SU-DHL-6 (cell line): ENCODE measurements at regions not wholly inside any gene's neighbourhood (a gene's known extent, or its start where the extent isn't known, plus 50 kb on each side); places are given as distances from the start of the nearest gene placed in this dataset.

Source experiments
- H2AFZ ChIP-seq: fragments of 200-600 bp; sonication (generic); 2 replicates; pipeline ENCODE4 v1.6.1; 2014; ENCODE audit warnings: low read depth, mild to moderate bottlenecking, moderate library complexity, mixed read lengths, antibody characterized with exemption, low read length; ENCODE audit not compliant: severe bottlenecking
- H3F3A ChIP-seq: fragments of 200-600 bp; shearing (Covaris generic); 2 replicates; pipeline ENCODE4 v1.6.0; 2016; ENCODE audit warnings: antibody characterized with exemption, mild to moderate bottlenecking; ENCODE audit not compliant: insufficient read depth
- H3K27ac ChIP-seq: fragments of 200-600 bp; sonication (generic); 2 replicates; pipeline ENCODE4 v1.5.1; 2016; ENCODE audit warnings: low read depth, mild to moderate bottlenecking, low read length, moderate library complexity, mixed read lengths
- H3K27me3 ChIP-seq: fragments of 200-600 bp; sonication (generic), shearing (Covaris generic); 2 replicates; pipeline ENCODE4 v1.6.0; 2014; ENCODE audit warnings: mild to moderate bottlenecking, low read length
- H3K36me3 ChIP-seq: fragments of 200-600 bp; sonication (generic); 2 replicates; pipeline ENCODE4 v1.6.1; 2014; ENCODE audit warnings: mild to moderate bottlenecking, low read length, mixed read lengths
- H3K4me2 ChIP-seq: fragments of 300-600, 200-600 bp; shearing (Covaris generic), sonication (generic); 2 replicates; pipeline ENCODE4 v1.6.0; 2014; ENCODE audit warnings: low read length, low read depth, mild to moderate bottlenecking; ENCODE audit not compliant: poor library complexity, severe bottlenecking
- H3K4me3 ChIP-seq: fragments of 200-600 bp; sonication (generic); 2 replicates; pipeline ENCODE4 v1.5.1; 2014; ENCODE audit warnings: antibody characterized with exemption, low read length, mild to moderate bottlenecking, mixed read lengths; ENCODE audit not compliant: insufficient read depth, poor library complexity, severe bottlenecking
- H3K79me2 ChIP-seq: fragments of 200-600 bp; sonication (generic); 2 replicates; pipeline ENCODE4 v1.6.1; 2014; ENCODE audit warnings: mild to moderate bottlenecking, low read length, moderate library complexity; ENCODE audit not compliant: insufficient read depth
- H3K9ac ChIP-seq: fragments of 200-600 bp; sonication (generic); 2 replicates; pipeline ENCODE4 v1.7.0; 2014; ENCODE audit warnings: mild to moderate bottlenecking, low read length
- H3K9me2 ChIP-seq: fragments of 200-600 bp; sonication (generic); replicated peaks from 2 replicates; pipeline ENCODE4 v1.6.1; 2014; ENCODE audit warnings: low read length; ENCODE audit not compliant: insufficient read depth
- H3K9me3 ChIP-seq: fragments of 200-600 bp; sonication (generic); 2 replicates; pipeline ENCODE4 v1.6.1; 2014; ENCODE audit warnings: low read length, mixed read lengths; ENCODE audit not compliant: insufficient read depth
- H4K20me1 ChIP-seq: fragments of 200-600 bp; sonication (generic); 2 replicates; pipeline ENCODE4 v1.6.1; 2014; ENCODE audit warnings: low read depth, mild to moderate bottlenecking, antibody characterized with exemption, low read length, moderate library complexity, mixed read lengths
- CTCF ChIP-seq: fragments of 200-600 bp; sonication (generic); IDR thresholded peaks from one replicate; pipeline ENCODE4 v1.5.1; 2017; ENCODE audit warnings: antibody characterized with exemption, mild to moderate bottlenecking, low read length, moderate library complexity; ENCODE audit not compliant: insufficient read depth, poor library complexity, severe bottlenecking
- EZH2phosphoT487 ChIP-seq: fragments of 200-600 bp; sonication (generic), shearing (Covaris generic); conservative IDR thresholded peaks from 2 replicates; pipeline ENCODE4 v1.6.1; 2018; ENCODE audit warnings: mild to moderate bottlenecking, antibody characterized with exemption, low read length, moderate library complexity, mixed read lengths

DNA sequence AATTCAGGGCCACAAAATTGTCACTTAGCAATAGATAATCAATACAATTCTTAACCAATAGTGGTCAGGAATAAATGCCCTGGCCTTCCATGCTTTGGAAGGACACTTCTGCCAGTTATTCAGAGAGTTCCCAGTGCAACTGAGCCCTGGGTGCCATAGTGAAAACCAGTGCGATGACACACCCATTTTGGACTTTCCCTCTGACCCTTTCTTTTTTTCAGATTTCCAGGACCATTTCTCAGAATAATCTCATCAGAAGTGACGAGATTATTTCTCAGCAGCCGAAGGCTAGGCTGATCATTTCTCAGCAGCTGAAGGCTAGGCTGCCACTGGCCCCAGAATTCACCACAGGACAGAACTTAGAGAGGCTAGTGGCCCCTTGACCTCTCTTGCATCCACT is 106.6 kb upstream of the MYCN start:
- Histone ChIP-seq H3K9ac (no peak overlapping the region), H3K27me3 (no peaks in the 10 kb centered on the region), H3K27ac (no peak overlapping the region), H3K36me3 (no peaks in the 10 kb centered on the region), H4K20me1 (no peaks in the 10 kb centered on the region), H3K4me3 (no peak overlapping the region), H3K9me2 (no peaks in the 10 kb centered on the region), H3K9me3 (no peaks in the 10 kb centered on the region), H3F3A (no peaks in the 10 kb centered on the region), H3K79me2 (no peaks in the 10 kb centered on the region), H3K4me2 (no peak overlapping the region), H2AFZ (no peak overlapping the region)
- TF ChIP-seq CTCF: no peak
- no peak for TF ChIP-seq EZH2phosphoT487

- Histone ChIP-seq H4K20me1 (no peaks in the 10 kb centered on the region), H3K4me3 (no peak overlapping the region), H3K36me3 (no peaks in the 10 kb centered on the region), H3K27me3 (no peaks in the 10 kb centered on the region), H3K27ac (no peak overlapping the region), H3K4me2 (no peak overlapping the region), H3K9me3 (no peaks in the 10 kb centered on the region), H3K9me2 (no peaks in the 10 kb centered on the region), H3K9ac (no peak overlapping the region), H2AFZ (no peak overlapping the region), H3F3A (no peaks in the 10 kb centered on the region), H3K79me2 (no peaks in the 10 kb centered on the region)
- TF ChIP-seq CTCF (no peak), EZH2phosphoT487 (no peak)
Measured at GRCh38 chr2:15834381-15835031, 105.8 kb upstream of the MYCN start.

DNA sequence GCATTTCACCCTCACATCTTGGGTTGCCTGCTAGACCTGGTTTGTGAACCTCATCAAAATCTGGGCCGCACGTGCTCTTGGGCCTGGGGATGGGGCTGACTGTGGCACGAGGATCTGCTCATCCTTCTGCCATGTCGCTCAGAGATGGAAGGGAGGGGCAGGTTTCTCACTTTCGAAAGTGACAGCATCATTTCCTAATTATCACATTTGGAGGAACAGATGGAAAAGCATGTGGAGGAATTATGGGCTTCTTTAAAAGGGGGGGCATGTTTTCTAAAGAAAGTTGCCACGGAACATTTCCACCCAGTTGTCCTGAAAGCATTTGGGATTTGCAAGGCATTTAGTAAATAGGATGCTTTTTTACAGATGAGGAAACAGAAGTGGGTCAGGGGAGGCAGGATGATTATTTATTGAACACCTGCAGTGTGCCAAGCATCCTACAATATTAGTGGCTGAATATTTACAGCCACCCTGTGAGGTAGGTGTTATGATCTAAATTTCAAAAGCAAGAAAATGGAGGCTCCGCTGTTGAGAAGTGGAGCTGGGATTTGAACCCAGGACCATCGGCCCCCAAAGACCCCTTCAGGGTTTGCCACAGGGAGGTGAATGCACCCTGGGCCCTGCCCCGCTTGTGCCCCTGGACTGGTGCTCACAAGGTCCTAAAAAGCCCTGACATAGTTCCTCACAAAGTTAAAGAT is 104.2 kb upstream of the MYCN start:
- no peaks in the 10 kb centered on the region for H3K9me3 ChIP-seq

More for the DNA sequence above, 104.2 kb upstream of the MYCN start:
- Histone ChIP-seq H3K79me2 (no peaks in the 10 kb centered on the region), H3K4me3 (no peak overlapping the region), H3K4me2 (no peak overlapping the region), H2AFZ (no peak overlapping the region), H3K9ac (no peak overlapping the region), H3F3A (no peaks in the 10 kb centered on the region), H3K27ac (no peak overlapping the region), H4K20me1 (no peaks in the 10 kb centered on the region), H3K36me3 (no peaks in the 10 kb centered on the region), H3K27me3 (no peaks in the 10 kb centered on the region), H3K9me2 (no peaks in the 10 kb centered on the region)
- TF ChIP-seq EZH2phosphoT487 (no peak), CTCF (no peak)
